ENCODE measurements at regions not wholly inside any gene's neighbourhood (a gene's known extent, or its start where the extent isn't known, plus 50 kb on each side); places are given as distances from the start of the nearest gene placed in this dataset.

GRCh38 chr15:61299075-61299763, 70.1 kb upstream of the RORA start:
- no peak for TF ChIP-seq CTCF (IDR thresholded peaks at IDR 0.05)
- no peak for TF ChIP-seq ZFX (IDR thresholded peaks at IDR 0.05; ENCODE audit: borderline replicate concordance)
